ENCODE measurements at regions not wholly inside any gene's neighbourhood (a gene's known extent, or its start where the extent isn't known, plus 50 kb on each side); places are given as distances from the start of the nearest gene placed in this dataset.

GRCh38 chr7:86504229-86504628, 139.5 kb upstream of the GRM3 start:
- Histone ChIP-seq H3K9me1 (ENCODE audit: control insufficient read depth, extremely low read depth, insufficient read depth, low read length) (no peaks in the 10 kb centered on the region), H3K27me3 (ENCODE audit: control insufficient read depth, extremely low read depth, insufficient read depth, low read length) (no peaks in the 10 kb centered on the region), H3K4me2 (ENCODE audit: control insufficient read depth, extremely low read depth, insufficient read depth, low read depth, low read length) (no peak overlapping the region), H3K36me3 (ENCODE audit: control insufficient read depth in 2 of 2, extremely low read depth in 1 of 2, insufficient read depth in 2 of 2, low read length in 2 of 2) (no peaks in the 10 kb centered on the region), H3K4me1 (ENCODE audit: control insufficient read depth, extremely low read depth, insufficient read depth, low read length) (no peaks in the 10 kb centered on the region), H3K9me3 (ENCODE audit: control insufficient read depth, low read depth, low read length) (no peaks in the 10 kb centered on the region), H3K9ac (ENCODE audit: control insufficient read depth, extremely low read depth, insufficient read depth, low read length) (no peak overlapping the region), H2AFZ (ENCODE audit: control insufficient read depth, low read length) (no peak overlapping the region), H3K27ac (ENCODE audit: control insufficient read depth, insufficient read depth, low read length) (no peak overlapping the region), H3K79me2 (ENCODE audit: control insufficient read depth, insufficient read depth, low read length) (no peaks in the 10 kb centered on the region), H3K4me3 (ENCODE audit: control insufficient read depth in 2 of 3, extremely low read depth in 1 of 3, insufficient read depth in 2 of 3, low read depth in 1 of 3, low read length in 3 of 3) (no peak overlapping the region), H4K20me1 (ENCODE audit: control insufficient read depth, extremely low read depth, insufficient read depth, low read length) (no peaks in the 10 kb centered on the region)
- FAIRE-seq (no peak), DNase-seq (ENCODE audit: low read depth, low spot score) (no peak)
- dilution Hi-C loops (cut with MboI; ENCODE audit: extremely low pct_ligation_motif_present, low sequenced_read_pairs) = no loop called here
- TF ChIP-seq EZH2 (IDR thresholded peaks at IDR 0.05; ENCODE audit: low read length) (no peak), CTCF (optimal IDR thresholded peaks at IDR 0.05 in 1 of 3, IDR thresholded peaks at IDR 0.05 in 1 of 3, conservative IDR thresholded peaks at IDR 0.05 in 1 of 3; ENCODE audit: extremely low read depth in 1 of 3, insufficient read depth in 2 of 3, low read length in 3 of 3) (no peak)

- TF ChIP-seq CTCF (optimal IDR thresholded peaks at IDR 0.05 in 1 of 3, IDR thresholded peaks at IDR 0.05 in 1 of 3, conservative IDR thresholded peaks at IDR 0.05 in 1 of 3; ENCODE audit: extremely low read depth in 1 of 3, insufficient read depth in 2 of 3, low read length in 3 of 3) = no peak
- TF ChIP-seq EZH2 (IDR thresholded peaks at IDR 0.05; ENCODE audit: low read length) = no peak
- Histone ChIP-seq H4K20me1 (ENCODE audit: control insufficient read depth, extremely low read depth, insufficient read depth, low read length) (no peaks in the 10 kb centered on the region), H3K9me1 (ENCODE audit: control insufficient read depth, extremely low read depth, insufficient read depth, low read length) (no peaks in the 10 kb centered on the region), H3K27ac (ENCODE audit: control insufficient read depth, insufficient read depth, low read length) (no peak overlapping the region), H3K4me1 (ENCODE audit: control insufficient read depth, extremely low read depth, insufficient read depth, low read length) (no peaks in the 10 kb centered on the region), H3K4me2 (ENCODE audit: control insufficient read depth, extremely low read depth, insufficient read depth, low read depth, low read length) (no peak overlapping the region), H2AFZ (ENCODE audit: control insufficient read depth, low read length) (no peak overlapping the region), H3K27me3 (ENCODE audit: control insufficient read depth, extremely low read depth, insufficient read depth, low read length) (no peaks in the 10 kb centered on the region), H3K4me3 (ENCODE audit: control insufficient read depth in 2 of 3, extremely low read depth in 1 of 3, insufficient read depth in 2 of 3, low read depth in 1 of 3, low read length in 3 of 3) (no peak overlapping the region), H3K9me3 (ENCODE audit: control insufficient read depth, low read depth, low read length) (no peaks in the 10 kb centered on the region), H3K36me3 (ENCODE audit: control insufficient read depth in 2 of 2, extremely low read depth in 1 of 2, insufficient read depth in 2 of 2, low read length in 2 of 2) (no peaks in the 10 kb centered on the region), H3K9ac (ENCODE audit: control insufficient read depth, extremely low read depth, insufficient read depth, low read length) (no peak overlapping the region), H3K79me2 (ENCODE audit: control insufficient read depth, insufficient read depth, low read length) (no peaks in the 10 kb centered on the region)
- no peak for DNase-seq (ENCODE audit: low read depth, low spot score)
- dilution Hi-C loops (cut with MboI; ENCODE audit: extremely low pct_ligation_motif_present, low sequenced_read_pairs) = no loop called here
- no peak for FAIRE-seq
Measured at GRCh38 chr7:86499986-86500385, 143.7 kb upstream of the GRM3 start.

Data from keratinocyte (primary cell).